H1 (cell line): ENCODE measurements at regions not wholly inside any gene's neighbourhood (a gene's known extent, or its start where the extent isn't known, plus 50 kb on each side); places are given as distances from the start of the nearest gene placed in this dataset.
A peak's percentile ranks its signal among the peaks of the same experiment; 100 is the strongest.

ENCODE experiments used
- CTCF ChIA-PET: fragments of 300-600 bp; sonication (Branson Sonifier 250); formaldehyde crosslinking; loops from one replicate; lab custom pipeline; 2021; ENCODE audit not compliant: partially characterized antibody; lab: Charles Lee
- POLR2A ChIA-PET: fragments of 300-600 bp; sonication (Branson Sonifier 250); formaldehyde crosslinking; loops from one replicate; lab custom pipeline; 2021; ENCODE audit warnings: inconsistent platforms; ENCODE audit not compliant: partially characterized antibody; lab: Charles Lee
- DNase-seq, 2 experiments: peaks; one replicate each; pipeline versions ENCODE4 v3.0.0 to v3.0.0-alpha.2; 2010 to 2022; ENCODE audit warnings: low spot score in 2 of 2, low read depth in 1 of 2, mixed read lengths in 1 of 2
- FAIRE-seq: peaks from 2 replicates; lab custom pipeline; 2011; peaks lifted over from hg19 to GRCh38; lab: Jason Lieb, UNC
- H2AFZ ChIP-seq: 2 replicates; pipeline ENCODE4 v1.8.1; 2012; ENCODE audit warnings: low read length, inconsistent platforms
- H2AK5ac ChIP-seq: 2 replicates; pipeline ENCODE4 v1.6.1; 2013; ENCODE audit warnings: low read depth, low read length
- H2BK120ac ChIP-seq: replicated peaks from 2 replicates; pipeline ENCODE3; 2013; ENCODE audit warnings: low read depth, low read length, inconsistent platforms
- H2BK12ac ChIP-seq: 2 replicates; pipeline ENCODE4 v1.6.1; 2013; ENCODE audit warnings: low read depth, low read length
- H2BK15ac ChIP-seq: 2 replicates; pipeline ENCODE4 v1.6.1; 2013; ENCODE audit warnings: low read length
- H2BK20ac ChIP-seq: 2 replicates; pipeline ENCODE4 v1.6.1; 2013; ENCODE audit warnings: low read length
- H2BK5ac ChIP-seq: 2 replicates; pipeline ENCODE4 v1.6.1; 2013; ENCODE audit warnings: low read depth, low read length
- H3K14ac ChIP-seq: 2 replicates; pipeline ENCODE4 v1.6.1; 2013; ENCODE audit warnings: inconsistent platforms; ENCODE audit not compliant: insufficient read length
- H3K18ac ChIP-seq: 2 replicates; pipeline ENCODE4 v1.6.1; 2013; ENCODE audit warnings: low read length; ENCODE audit errors: extremely low read depth
- H3K23ac ChIP-seq: 2 replicates; pipeline ENCODE4 v1.6.1; 2013; ENCODE audit warnings: inconsistent platforms; ENCODE audit not compliant: insufficient read length
- H3K23me2 ChIP-seq: 2 replicates; pipeline ENCODE4 v1.6.1; 2013; ENCODE audit warnings: low read depth, low read length
- H3K27ac ChIP-seq: 2 replicates; pipeline ENCODE4 v1.6.1; 2011; ENCODE audit warnings: low read depth, low read length, inconsistent platforms
- H3K27me3 ChIP-seq, 4 experiments: replicated peaks in 1 of 4; 1 replicate in 1 of 4; 2 replicates in 3 of 4; pipeline versions ENCODE4 v1.6.1 to v1.8.1; 2011 to 2013; ENCODE audit warnings: low read length in 3 of 4, mild to moderate bottlenecking in 3 of 4, inconsistent platforms in 2 of 4, mixed read lengths in 2 of 4, moderate library complexity in 1 of 4; ENCODE audit not compliant: control insufficient read depth in 3 of 4, insufficient read depth in 3 of 4; ENCODE audit errors: extremely low read depth in 1 of 4
- H3K36me3 ChIP-seq, 4 experiments: 2 replicates each; pipeline versions ENCODE4 v1.6.1 to v1.8.1; 2011 to 2013; ENCODE audit warnings: mild to moderate bottlenecking in 4 of 4, low read length in 3 of 4, moderate library complexity in 2 of 4, control low read depth in 1 of 4, inconsistent platforms in 1 of 4; ENCODE audit not compliant: insufficient read depth in 4 of 4, control insufficient read depth in 2 of 4
- H3K4ac ChIP-seq: replicated peaks from 2 replicates; pipeline ENCODE3; 2013; ENCODE audit warnings: low read length, low read depth, mixed read lengths, inconsistent platforms; ENCODE audit not compliant: insufficient read length
- H3K4me1 ChIP-seq, 4 experiments: replicated peaks in 1 of 4; 1 replicate in 1 of 4; 2 replicates in 3 of 4; pipeline versions ENCODE4 v1.6.1 to v1.8.1; 2011 to 2013; ENCODE audit warnings: low read length in 3 of 4, inconsistent platforms in 2 of 4, mixed read lengths in 1 of 4; ENCODE audit not compliant: insufficient read depth in 4 of 4, control insufficient read depth in 3 of 4
- H3K4me2 ChIP-seq, 2 experiments: 2 replicates each; pipeline versions ENCODE4 v1.6.1 to v1.8.1; 2011 to 2013; ENCODE audit warnings: low read depth in 2 of 2, low read length in 2 of 2, control low read depth in 1 of 2, inconsistent platforms in 1 of 2, mild to moderate bottlenecking in 1 of 2; ENCODE audit not compliant: insufficient read depth in 1 of 2
- H3K4me3 ChIP-seq, 4 experiments: fragments of 200-600, 300-600 bp in 1 of 4; sonication (generic), shearing (Covaris generic), sonication (Bioruptor Twin) in 1 of 4; 2 replicates each; pipeline versions ENCODE4 v1.5.1 to v1.8.1; 2011 to 2016; ENCODE audit warnings: low read length in 4 of 4, low read depth in 3 of 4, control low read depth in 2 of 4, inconsistent platforms in 2 of 4, mild to moderate bottlenecking in 2 of 4, mixed read lengths in 1 of 4, moderate library complexity in 1 of 4; ENCODE audit not compliant: insufficient read depth in 2 of 4; ENCODE audit errors: extremely low read depth in 1 of 4
- H3K56ac ChIP-seq: replicated peaks from 2 replicates; pipeline ENCODE3; 2013; ENCODE audit warnings: low read depth, mild to moderate bottlenecking, mixed read lengths, low read length, inconsistent platforms; ENCODE audit not compliant: insufficient read length
- H3K79me1 ChIP-seq: 2 replicates; pipeline ENCODE4 v1.6.1; 2013; ENCODE audit warnings: low read depth, low read length, control low read depth
- H3K79me2 ChIP-seq, 2 experiments: 2 replicates each; pipeline versions ENCODE4 v1.6.1 to v1.8.1; 2012 to 2013; ENCODE audit warnings: low read length in 2 of 2, mild to moderate bottlenecking in 2 of 2, inconsistent platforms in 1 of 2; ENCODE audit not compliant: insufficient read depth in 2 of 2, control insufficient read depth in 1 of 2
- H3K9ac ChIP-seq, 4 experiments: replicated peaks in 1 of 4; 1 replicate in 1 of 4; 2 replicates in 3 of 4; pipeline versions ENCODE4 v1.6.1 to v1.8.1; 2011 to 2013; ENCODE audit warnings: low read depth in 3 of 4, low read length in 3 of 4, control low read depth in 2 of 4, mild to moderate bottlenecking in 2 of 4, moderate library complexity in 2 of 4, inconsistent platforms in 1 of 4; ENCODE audit errors: extremely low read depth in 1 of 4
- H3K9me3 ChIP-seq, 2 experiments: 2 replicates each; pipeline versions ENCODE4 v1.6.1 to v1.8.1; 2012 to 2013; ENCODE audit warnings: mild to moderate bottlenecking in 2 of 2, moderate library complexity in 2 of 2, control low read depth in 1 of 2, inconsistent platforms in 1 of 2, low read depth in 1 of 2, low read length in 1 of 2, mixed read lengths in 1 of 2; ENCODE audit not compliant: insufficient read depth in 2 of 2
- H4K20me1 ChIP-seq, 2 experiments: replicated peaks in 1 of 2; 2 replicates each; pipeline versions ENCODE3 to v1.8.1; 2011 to 2013; ENCODE audit warnings: inconsistent platforms in 2 of 2, low read length in 2 of 2, mild to moderate bottlenecking in 1 of 2; ENCODE audit not compliant: insufficient read depth in 2 of 2, control insufficient read depth in 1 of 2
- H4K5ac ChIP-seq: 2 replicates; pipeline ENCODE4 v1.6.1; 2013; ENCODE audit warnings: low read length, low read depth, mixed read lengths, inconsistent platforms; ENCODE audit not compliant: insufficient read length
- H4K8ac ChIP-seq: 2 replicates; pipeline ENCODE4 v1.8.0; 2013; ENCODE audit warnings: mild to moderate bottlenecking, moderate library complexity, low read length, inconsistent platforms; ENCODE audit not compliant: insufficient read depth; ENCODE audit errors: extremely low read depth
- H4K91ac ChIP-seq: replicated peaks from 2 replicates; pipeline ENCODE3; 2013; ENCODE audit warnings: low read length, mixed read lengths, inconsistent platforms; ENCODE audit not compliant: insufficient read length
- CTBP2 ChIP-seq: IDR thresholded peaks from 2 replicates; pipeline ENCODE4 v1.7.0; 2011; ENCODE audit warnings: borderline replicate concordance, mild to moderate bottlenecking, moderate library complexity, mixed read lengths, low read length; ENCODE audit not compliant: insufficient read depth, insufficient read length
- EGR1 ChIP-seq: IDR thresholded peaks from 2 replicates; pipeline ENCODE4 v1.6.1; 2011; ENCODE audit warnings: low read depth, low read length, borderline replicate concordance
- whole genome bisulfite sequencing, 2 experiments: shearing (Covaris generic) in 1 of 2; methylation state at CpG; one replicate each; pipeline versions ENCODE4 v1.1.6 to v1.1.7; 2013 to 2015; ENCODE audit warnings: low lambda C conversion rate in 2 of 2, mixed read lengths in 2 of 2, inconsistent platforms in 1 of 2, low coverage in 1 of 2, missing lambda C conversion rate in 1 of 2; ENCODE audit not compliant: insufficient replicate concordance in 2 of 2, insufficient coverage in 1 of 2, insufficient read length in 1 of 2; ENCODE audit errors: extremely low coverage in 1 of 2, missing lambda C conversion rate in 1 of 2; 5-methylcytosine and 5-hydroxymethylcytosine counted together

GRCh38 chr3:64441861-64442260 lies 216.6 kb upstream of the PRICKLE2 start:
- Histone ChIP-seq H4K5ac (no peak overlapping the region), H3K79me2 (no peaks in the 10 kb centered on the region), H3K27ac (no peak overlapping the region), H3K4ac (no peak overlapping the region), H3K14ac (no peak overlapping the region), H4K8ac (no peak overlapping the region), H3K36me3 (no peaks in the 10 kb centered on the region), H3K4me1 (peaks cover 4 to 24% (median 17%) of the 10 kb centered on the region in 4 experiments), H2BK15ac (no peak overlapping the region), H2BK12ac (no peak overlapping the region), H3K4me2 (peak overlapping the region in 1 of 2 experiments; percentile 61; a peak in 1 of 4 replicates), H3K23me2 (peaks cover 3% of the 10 kb centered on the region; the same call in 1 of the 2 replicates), H3K9ac (no peak overlapping the region), H3K79me1 (no peaks in the 10 kb centered on the region), H3K27me3 (no peaks in the 10 kb centered on the region; a peak in 2 of 7 replicates), H3K23ac (no peak overlapping the region), H3K18ac (no peak overlapping the region), H3K9me3 (no peaks in the 10 kb centered on the region), H4K91ac (no peak overlapping the region), H2AK5ac (no peak overlapping the region), H2BK5ac (no peak overlapping the region), H3K4me3 (no peak overlapping the region), H2BK20ac (no peak overlapping the region), H4K20me1 (no peaks in the 10 kb centered on the region), H2BK120ac (peak overlapping the region; percentile 20), H3K56ac (no peak overlapping the region), H2AFZ (no peak overlapping the region)
- WGBS, 2 experiments: 68% methylated on average over 6 of the region's 6 CpGs; no CpG with 5 or more reads in 1 of the 2 experiments
- ChIA-PET POLR2A (no interaction called here), CTCF (interaction anchor here (0.8 to 3.6 kb wide), 4 partner anchors 10 to 412 kb away, joined by 3 to 29 read pairs (median 4); no protein-coding TSS in a partner anchor)
- no peak for DNase-seq
- peak; percentile 52 for FAIRE-seq
- no peak for TF ChIP-seq CTBP2
- TF ChIP-seq EGR1: no peak
- TF ChIP-seq, all 59 proteins: peak for 0
